K562 (cell line): ENCODE measurements at regions not wholly inside any gene's neighbourhood (a gene's known extent, or its start where the extent isn't known, plus 50 kb on each side); places are given as distances from the start of the nearest gene placed in this dataset.

ENCODE experiments used
- DACH1 ChIP-seq: fragments of 450-650 bp; IDR thresholded peaks from 2 replicates; pipeline ENCODE4 v1.6.1; 2018; ENCODE audit not compliant: partially characterized antibody
- JUND ChIP-seq, 2 experiments: IDR thresholded peaks; 2 replicates in 1 of 2; 3 replicates in 1 of 2; pipeline ENCODE4 v1.6.1; 2011; ENCODE audit warnings: borderline replicate concordance in 2 of 2, low read depth in 2 of 2, low read length in 2 of 2, improper control_type of control experiment in 1 of 2, missing biosample characterization in 1 of 2, missing genetic modification characterization in 1 of 2, missing genetic modification reagents in 1 of 2
- STAT5B ChIP-seq: fragments of 250-450 bp; sonication (Bioruptor Pico); IDR thresholded peaks from 2 replicates; pipeline ENCODE4 v1.8.0; 2021; ENCODE audit warnings: mild to moderate bottlenecking, inconsistent platforms
- ZFP1 ChIP-seq: fragments of 450-650 bp; formaldehyde crosslinking; IDR thresholded peaks from 2 replicates; pipeline ENCODE4 v1.4.0; 2020; ENCODE audit warnings: mild to moderate bottlenecking, mixed read lengths
- TF ChIP-seq, protein P1 (sequence below): sonication (generic); formaldehyde crosslinking; IDR thresholded peaks from 2 replicates; pipeline ENCODE4 v1.8.1; 2022; ENCODE audit warnings: missing genetic modification reagents
- TF ChIP-seq, protein P2 (sequence below): fragments of 200-800 bp; sonication (Bioruptor generic); IDR thresholded peaks from 2 replicates; pipeline ENCODE4 v1.6.1; 2016; ENCODE audit warnings: missing genetic modification characterization, missing compliant biosample characterization

- TF ChIP-seq, protein P1, sequence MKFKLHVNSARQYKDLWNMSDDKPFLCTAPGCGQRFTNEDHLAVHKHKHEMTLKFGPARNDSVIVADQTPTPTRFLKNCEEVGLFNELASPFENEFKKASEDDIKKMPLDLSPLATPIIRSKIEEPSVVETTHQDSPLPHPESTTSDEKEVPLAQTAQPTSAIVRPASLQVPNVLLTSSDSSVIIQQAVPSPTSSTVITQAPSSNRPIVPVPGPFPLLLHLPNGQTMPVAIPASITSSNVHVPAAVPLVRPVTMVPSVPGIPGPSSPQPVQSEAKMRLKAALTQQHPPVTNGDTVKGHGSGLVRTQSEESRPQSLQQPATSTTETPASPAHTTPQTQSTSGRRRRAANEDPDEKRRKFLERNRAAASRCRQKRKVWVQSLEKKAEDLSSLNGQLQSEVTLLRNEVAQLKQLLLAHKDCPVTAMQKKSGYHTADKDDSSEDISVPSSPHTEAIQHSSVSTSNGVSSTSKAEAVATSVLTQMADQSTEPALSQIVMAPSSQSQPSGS (CRISPR knock-in tag), result no peak
- TF ChIP-seq, protein P2, sequence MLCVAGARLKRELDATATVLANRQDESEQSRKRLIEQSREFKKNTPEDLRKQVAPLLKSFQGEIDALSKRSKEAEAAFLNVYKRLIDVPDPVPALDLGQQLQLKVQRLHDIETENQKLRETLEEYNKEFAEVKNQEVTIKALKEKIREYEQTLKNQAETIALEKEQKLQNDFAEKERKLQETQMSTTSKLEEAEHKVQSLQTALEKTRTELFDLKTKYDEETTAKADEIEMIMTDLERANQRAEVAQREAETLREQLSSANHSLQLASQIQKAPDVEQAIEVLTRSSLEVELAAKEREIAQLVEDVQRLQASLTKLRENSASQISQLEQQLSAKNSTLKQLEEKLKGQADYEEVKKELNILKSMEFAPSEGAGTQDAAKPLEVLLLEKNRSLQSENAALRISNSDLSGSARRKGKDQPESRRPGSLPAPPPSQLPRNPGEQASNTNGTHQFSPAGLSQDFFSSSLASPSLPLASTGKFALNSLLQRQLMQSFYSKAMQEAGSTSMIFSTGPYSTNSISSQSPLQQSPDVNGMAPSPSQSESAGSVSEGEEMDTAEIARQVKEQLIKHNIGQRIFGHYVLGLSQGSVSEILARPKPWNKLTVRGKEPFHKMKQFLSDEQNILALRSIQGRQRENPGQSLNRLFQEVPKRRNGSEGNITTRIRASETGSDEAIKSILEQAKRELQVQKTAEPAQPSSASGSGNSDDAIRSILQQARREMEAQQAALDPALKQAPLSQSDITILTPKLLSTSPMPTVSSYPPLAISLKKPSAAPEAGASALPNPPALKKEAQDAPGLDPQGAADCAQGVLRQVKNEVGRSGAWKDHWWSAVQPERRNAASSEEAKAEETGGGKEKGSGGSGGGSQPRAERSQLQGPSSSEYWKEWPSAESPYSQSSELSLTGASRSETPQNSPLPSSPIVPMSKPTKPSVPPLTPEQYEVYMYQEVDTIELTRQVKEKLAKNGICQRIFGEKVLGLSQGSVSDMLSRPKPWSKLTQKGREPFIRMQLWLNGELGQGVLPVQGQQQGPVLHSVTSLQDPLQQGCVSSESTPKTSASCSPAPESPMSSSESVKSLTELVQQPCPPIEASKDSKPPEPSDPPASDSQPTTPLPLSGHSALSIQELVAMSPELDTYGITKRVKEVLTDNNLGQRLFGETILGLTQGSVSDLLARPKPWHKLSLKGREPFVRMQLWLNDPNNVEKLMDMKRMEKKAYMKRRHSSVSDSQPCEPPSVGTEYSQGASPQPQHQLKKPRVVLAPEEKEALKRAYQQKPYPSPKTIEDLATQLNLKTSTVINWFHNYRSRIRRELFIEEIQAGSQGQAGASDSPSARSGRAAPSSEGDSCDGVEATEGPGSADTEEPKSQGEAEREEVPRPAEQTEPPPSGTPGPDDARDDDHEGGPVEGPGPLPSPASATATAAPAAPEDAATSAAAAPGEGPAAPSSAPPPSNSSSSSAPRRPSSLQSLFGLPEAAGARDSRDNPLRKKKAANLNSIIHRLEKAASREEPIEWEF (CRISPR knock-in tag), result no peak
- TF ChIP-seq STAT5B (CRISPR knock-in tag) (no peak), ZFP1 (no peak), DACH1 (no peak), JUND (IDR thresholded peaks at IDR 0.05; ENCODE audit: borderline replicate concordance, low read depth, low read length) (no peak), JUND (tag; IDR thresholded peaks at IDR 0.05; ENCODE audit: borderline replicate concordance, low read depth, low read length) (no peak)
These were observed 88.9 kb upstream of the SIX3 start for GRCh38 chr2:44852594-44852993.
